K562 (cell line): ENCODE measurements at regions not wholly inside any gene's neighbourhood (a gene's known extent, or its start where the extent isn't known, plus 50 kb on each side); places are given as distances from the start of the nearest gene placed in this dataset.

Experiments
- ATAC-seq: fragments of 200-7000 bp; cut with Tn5 transposase; 3 replicates; pipeline ENCODE4 v1.9.1; 2020; ENCODE audit warnings: moderate library complexity
- BruUV-seq: library from RNA; stranded (reverse); fragments of 400-500 nt; replicated peaks from 2 replicates; lab custom pipeline; 2021; lab: Mats Ljungman, UMichigan
- CTCF ChIA-PET: fragments of 300-600 bp; formaldehyde crosslinking; extraction: SDS; loops from one replicate; lab custom pipeline; 2021; ENCODE audit warnings: low intra/inter-chr PET ratio; lab: Yijun Ruan, JAX
- POLR2A ChIA-PET: fragments of 300-600, 350-650 bp; sonication (Branson Sonifier 250); formaldehyde crosslinking; extraction: SDS; loops from one replicate; lab custom pipeline; 2021; ENCODE audit warnings: antibody characterized with exemption, inconsistent platforms; lab: Yijun Ruan, JAX
- DNase-seq, 4 experiments: peaks; one replicate each; pipeline versions ENCODE4 v3.0.0 to v3.0.0-alpha.2; 2011 to 2018; ENCODE audit warnings: low spot score in 3 of 4, mixed read lengths in 3 of 4; ENCODE audit errors: extremely low read depth in 1 of 4
- FAIRE-seq: peaks from 2 replicates; lab custom pipeline; 2011; peaks lifted over from hg19 to GRCh38; lab: Jason Lieb, UNC
- H2AFZ ChIP-seq: 2 replicates; pipeline ENCODE4 v1.6.0; 2011; ENCODE audit warnings: low read depth, low read length, control low read depth, inconsistent platforms
- H3K27ac ChIP-seq: fragments of 200-600 bp; 3 replicates; pipeline ENCODE4 v1.8.0; 2011; ENCODE audit warnings: low read depth, mild to moderate bottlenecking, control low read depth, inconsistent platforms, low read length, moderate library complexity, mixed read lengths; ENCODE audit errors: extremely low read depth
- H3K27me3 ChIP-seq, 2 experiments: fragments of 300-600 bp in 1 of 2; 2 replicates in 1 of 2; 3 replicates in 1 of 2; pipeline versions ENCODE4 v1.6.0 to v1.8.0; 2011; ENCODE audit warnings: inconsistent platforms in 2 of 2, low read length in 2 of 2, mild to moderate bottlenecking in 1 of 2, mixed read lengths in 1 of 2, moderate library complexity in 1 of 2; ENCODE audit not compliant: control insufficient read depth in 2 of 2, insufficient read depth in 2 of 2
- H3K36me3 ChIP-seq: fragments of 300-600 bp; 3 replicates; pipeline ENCODE4 v1.8.0; 2011; ENCODE audit warnings: mild to moderate bottlenecking, low read length, inconsistent platforms; ENCODE audit not compliant: control insufficient read depth, insufficient read depth
- H3K4me1 ChIP-seq, 2 experiments: fragments of 200-600 bp in 1 of 2; replicated peaks in 1 of 2; 2 replicates in 1 of 2; 3 replicates in 1 of 2; pipeline versions ENCODE4 v1.5.1 to v1.8.0; 2011; ENCODE audit warnings: inconsistent platforms in 2 of 2, low read length in 2 of 2, mild to moderate bottlenecking in 1 of 2, mixed read lengths in 1 of 2, moderate library complexity in 1 of 2; ENCODE audit not compliant: control insufficient read depth in 2 of 2, insufficient read depth in 2 of 2
- H3K4me2 ChIP-seq: 2 replicates; pipeline ENCODE4 v1.6.1; 2011; ENCODE audit warnings: low read length, control low read depth, inconsistent platforms, mixed read lengths; ENCODE audit not compliant: insufficient read depth
- H3K4me3 ChIP-seq: fragments of 200-600 bp; sonication (generic), shearing (Covaris generic); 2 replicates; pipeline ENCODE4 v1.5.1; 2016; ENCODE audit warnings: control low read depth, inconsistent platforms
- H3K79me2 ChIP-seq: fragments of 200-600 bp; 3 replicates; pipeline ENCODE4 v1.8.0; 2011; ENCODE audit warnings: low read length, inconsistent platforms; ENCODE audit not compliant: control insufficient read depth, insufficient read depth
- H3K9ac ChIP-seq, 2 experiments: 2 replicates each; pipeline versions ENCODE4 v1.6.0 to v1.6.1; 2011; ENCODE audit warnings: low read depth in 2 of 2, low read length in 2 of 2, control low read depth in 1 of 2, inconsistent platforms in 1 of 2, mild to moderate bottlenecking in 1 of 2, mixed read lengths in 1 of 2; ENCODE audit not compliant: insufficient read depth in 1 of 2
- H3K9me1 ChIP-seq: one replicate; pipeline ENCODE4 v1.6.0; 2011; ENCODE audit warnings: inconsistent platforms, mild to moderate bottlenecking, low read length, moderate library complexity; ENCODE audit not compliant: control insufficient read depth, insufficient read depth
- H3K9me3 ChIP-seq: replicated peaks from 2 replicates; pipeline ENCODE4 v1.5.1; 2011; ENCODE audit warnings: low read depth, low read length, inconsistent platforms; ENCODE audit not compliant: control insufficient read depth, insufficient read depth
- H4K20me1 ChIP-seq: replicated peaks from 2 replicates; pipeline ENCODE4 v1.6.1; 2011; ENCODE audit warnings: low read length, inconsistent platforms, mixed read lengths; ENCODE audit not compliant: control insufficient read depth, insufficient read depth
- BACH1 ChIP-seq: fragments of 200-800 bp; sonication (Bioruptor generic); IDR thresholded peaks from 2 replicates; pipeline ENCODE4 v1.6.1; 2016; ENCODE audit warnings: missing genetic modification characterization, missing compliant biosample characterization
- CBFA2T3 ChIP-seq: fragments of 450-650 bp; IDR thresholded peaks from 2 replicates; pipeline ENCODE4 v1.6.1; 2017
- DPF2 ChIP-seq: fragments of 450-650 bp; IDR thresholded peaks from 2 replicates; pipeline ENCODE4 v1.6.1; 2016
- GATAD2A ChIP-seq: fragments of 450-650 bp; IDR thresholded peaks from 2 replicates; pipeline ENCODE4 v1.6.1; 2017
- HINFP ChIP-seq: fragments of 450-650 bp; conservative IDR thresholded peaks from 2 replicates; pipeline ENCODE4 v1.6.1; 2016; ENCODE audit warnings: missing genetic modification characterization, low read depth, mild to moderate bottlenecking, control low read depth, missing compliant biosample characterization
- KDM5B ChIP-seq: fragments of 200-600 bp; sonication (generic); IDR thresholded peaks from 2 replicates; pipeline ENCODE4 v1.6.1; 2012; ENCODE audit warnings: low read depth, mild to moderate bottlenecking, moderate library complexity, low read length, control low read depth, inconsistent platforms; ENCODE audit not compliant: insufficient replicate concordance
- PTRF ChIP-seq: fragments of 450-650 bp; IDR thresholded peaks from 2 replicates; pipeline ENCODE4 v1.6.1; 2016; ENCODE audit warnings: mild to moderate bottlenecking, missing genetic modification characterization, missing compliant biosample characterization
- SOX6 ChIP-seq: fragments of 450-650 bp; IDR thresholded peaks from 2 replicates; pipeline ENCODE4 v1.6.1; 2014; ENCODE audit warnings: mild to moderate bottlenecking
- TFAM ChIP-seq: fragments of 250-450 bp; sonication (Bioruptor Pico); conservative IDR thresholded peaks from 2 replicates; pipeline ENCODE4 v1.5.0; 2021; ENCODE audit warnings: mild to moderate bottlenecking, moderate library complexity
- ZNF239 ChIP-seq: fragments of 250-450 bp; sonication (Bioruptor Pico); IDR thresholded peaks from 2 replicates; pipeline ENCODE4 v1.4.0; 2020; ENCODE audit warnings: mild to moderate bottlenecking
- ZNF354B ChIP-seq: fragments of 250-450 bp; sonication (Bioruptor Pico); IDR thresholded peaks from 2 replicates; pipeline ENCODE4 v1.4.0; 2020
- ZNF668 ChIP-seq: fragments of 250-450 bp; sonication (Bioruptor Pico); IDR thresholded peaks from 2 replicates; pipeline ENCODE4 v1.8.0; 2022; ENCODE audit warnings: mild to moderate bottlenecking, inconsistent platforms
- WGBS: fragments of 100-300 bp; shearing (Covaris generic); methylation state at CpG from one replicate; pipeline ENCODE4 v1.1.6; 2016; ENCODE audit warnings: low coverage, mixed read lengths; ENCODE audit not compliant: insufficient coverage; ENCODE audit errors: missing lambda C conversion rate; 5-methylcytosine and 5-hydroxymethylcytosine counted together
- in situ Hi-C: fragments of 300-500 bp; cut with MboI; formaldehyde crosslinking; loops from 4 replicates; pipeline ENCODE4 v1.15.0; 2018; ENCODE audit warnings: inconsistent platforms, mixed read lengths
- intact Hi-C: fragments of 100-400 bp; cut with micrococcal nuclease; formaldehyde crosslinking; loops from 2 replicates; pipeline ENCODE4 v1.14.2; 2022
- TF ChIP-seq, protein P1 (sequence below): fragments of 450-650 bp; formaldehyde crosslinking; IDR thresholded peaks from 2 replicates; pipeline ENCODE4 v1.4.0; 2020; ENCODE audit warnings: mild to moderate bottlenecking
- TF ChIP-seq, protein P2 (sequence below): fragments of 450-650 bp; IDR thresholded peaks from 2 replicates; pipeline ENCODE4 v1.6.1; 2014; ENCODE audit warnings: low read depth, mild to moderate bottlenecking, moderate library complexity, borderline replicate concordance
- TF ChIP-seq, protein P3 (sequence below): IDR thresholded peaks from 3 replicates; pipeline ENCODE4 v1.6.1; 2011; ENCODE audit warnings: borderline replicate concordance, mild to moderate bottlenecking; ENCODE audit not compliant: insufficient read length, insufficient read depth

GRCh38 chr14:43175896-43176295 lies 1331.2 kb downstream of the FSCB start:
- H3K27ac ChIP-seq = no peak overlapping the region
- H4K20me1 ChIP-seq = no peaks in the 10 kb centered on the region
- ATAC-seq (no peak), DNase-seq (no peak), FAIRE-seq (no peak)
- H3K9me3 ChIP-seq = no peaks in the 10 kb centered on the region; the same call in 1 of the 2 replicates
- H3K4me2 ChIP-seq = no peak overlapping the region
- no peaks in the 10 kb centered on the region for H3K27me3 ChIP-seq
- no peak overlapping the region for H3K4me3 ChIP-seq
- BruUV-seq = no TSS peak
- in situ Hi-C loops = no loop called here
- no peaks in the 10 kb centered on the region for H3K36me3 ChIP-seq
- POLR2A ChIA-PET = no interaction called here
- CTCF ChIA-PET = no interaction called here
- no peaks in the 10 kb centered on the region for H3K9me1 ChIP-seq
- H3K79me2 ChIP-seq = no peaks in the 10 kb centered on the region
- no peaks in the 10 kb centered on the region for H3K4me1 ChIP-seq
- H3K9ac ChIP-seq = no peak overlapping the region
- WGBS = 0% methylated on average over 2 of the region's 2 CpGs
- no peak for TF ChIP-seq DPF2
- TF ChIP-seq, protein P1, sequence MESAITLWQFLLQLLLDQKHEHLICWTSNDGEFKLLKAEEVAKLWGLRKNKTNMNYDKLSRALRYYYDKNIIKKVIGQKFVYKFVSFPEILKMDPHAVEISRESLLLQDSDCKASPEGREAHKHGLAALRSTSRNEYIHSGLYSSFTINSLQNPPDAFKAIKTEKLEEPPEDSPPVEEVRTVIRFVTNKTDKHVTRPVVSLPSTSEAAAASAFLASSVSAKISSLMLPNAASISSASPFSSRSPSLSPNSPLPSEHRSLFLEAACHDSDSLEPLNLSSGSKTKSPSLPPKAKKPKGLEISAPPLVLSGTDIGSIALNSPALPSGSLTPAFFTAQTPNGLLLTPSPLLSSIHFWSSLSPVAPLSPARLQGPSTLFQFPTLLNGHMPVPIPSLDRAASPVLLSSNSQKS = no peak
- no peak for TF ChIP-seq PTRF (tag)
- TF ChIP-seq CBFA2T3 = no peak
- TF ChIP-seq KDM5B = no peak
- TF ChIP-seq HINFP (tag) = no peak
- no peak for TF ChIP-seq ZNF668 (CRISPR knock-in tag)
- no peak for TF ChIP-seq GATAD2A
- TF ChIP-seq, protein P2, sequence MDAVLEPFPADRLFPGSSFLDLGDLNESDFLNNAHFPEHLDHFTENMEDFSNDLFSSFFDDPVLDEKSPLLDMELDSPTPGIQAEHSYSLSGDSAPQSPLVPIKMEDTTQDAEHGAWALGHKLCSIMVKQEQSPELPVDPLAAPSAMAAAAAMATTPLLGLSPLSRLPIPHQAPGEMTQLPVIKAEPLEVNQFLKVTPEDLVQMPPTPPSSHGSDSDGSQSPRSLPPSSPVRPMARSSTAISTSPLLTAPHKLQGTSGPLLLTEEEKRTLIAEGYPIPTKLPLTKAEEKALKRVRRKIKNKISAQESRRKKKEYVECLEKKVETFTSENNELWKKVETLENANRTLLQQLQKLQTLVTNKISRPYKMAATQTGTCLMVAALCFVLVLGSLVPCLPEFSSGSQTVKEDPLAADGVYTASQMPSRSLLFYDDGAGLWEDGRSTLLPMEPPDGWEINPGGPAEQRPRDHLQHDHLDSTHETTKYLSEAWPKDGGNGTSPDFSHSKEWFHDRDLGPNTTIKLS = no peak
- no peak for TF ChIP-seq BACH1
- TF ChIP-seq SOX6 = no peak
- no peak for TF ChIP-seq TFAM (CRISPR knock-in tag)
- TF ChIP-seq ZNF239 (CRISPR knock-in tag) = no peak
- TF ChIP-seq, protein P3, sequence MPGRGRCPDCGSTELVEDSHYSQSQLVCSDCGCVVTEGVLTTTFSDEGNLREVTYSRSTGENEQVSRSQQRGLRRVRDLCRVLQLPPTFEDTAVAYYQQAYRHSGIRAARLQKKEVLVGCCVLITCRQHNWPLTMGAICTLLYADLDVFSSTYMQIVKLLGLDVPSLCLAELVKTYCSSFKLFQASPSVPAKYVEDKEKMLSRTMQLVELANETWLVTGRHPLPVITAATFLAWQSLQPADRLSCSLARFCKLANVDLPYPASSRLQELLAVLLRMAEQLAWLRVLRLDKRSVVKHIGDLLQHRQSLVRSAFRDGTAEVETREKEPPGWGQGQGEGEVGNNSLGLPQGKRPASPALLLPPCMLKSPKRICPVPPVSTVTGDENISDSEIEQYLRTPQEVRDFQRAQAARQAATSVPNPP = no peak
- TF ChIP-seq ZNF354B (CRISPR knock-in tag) = no peak
- no peak overlapping the region for H2AFZ ChIP-seq
- intact Hi-C loops = no loop called here
